OCI-LY1 (cell line): ENCODE measurements at regions not wholly inside any gene's neighbourhood (a gene's known extent, or its start where the extent isn't known, plus 50 kb on each side); places are given as distances from the start of the nearest gene placed in this dataset.

Experiments used
- H2AFZ ChIP-seq: fragments of 200-600 bp; sonication (generic), shearing (Covaris generic); 2 replicates; pipeline ENCODE4 v1.6.0; 2014; ENCODE audit warnings: antibody characterized with exemption, mild to moderate bottlenecking, low read length
- H3F3A ChIP-seq: fragments of 200-600 bp; sonication (generic), shearing (Covaris generic); 2 replicates; pipeline ENCODE4 v1.6.0; 2014; ENCODE audit warnings: mild to moderate bottlenecking, antibody characterized with exemption, low read length, moderate library complexity; ENCODE audit not compliant: insufficient read depth
- H3K27ac ChIP-seq: fragments of 200-600 bp; sonication (generic); 2 replicates; pipeline ENCODE4 v1.5.1; 2014; ENCODE audit warnings: low read length, mixed run types, mild to moderate bottlenecking, low read depth; ENCODE audit not compliant: poor library complexity, severe bottlenecking
- H3K27me3 ChIP-seq: fragments of 200-600 bp; sonication (generic); 2 replicates; pipeline ENCODE4 v1.6.0; 2014; ENCODE audit warnings: antibody characterized with exemption, mild to moderate bottlenecking, low read length, moderate library complexity; ENCODE audit not compliant: insufficient read depth
- H3K36me3 ChIP-seq: fragments of 200-600 bp; sonication (generic); 2 replicates; pipeline ENCODE4 v1.6.1; 2014; ENCODE audit warnings: mild to moderate bottlenecking, antibody characterized with exemption, low read length, moderate library complexity, mixed read lengths; ENCODE audit not compliant: insufficient read depth
- H3K4me1 ChIP-seq: fragments of 200-600 bp; sonication (generic); 2 replicates; pipeline ENCODE4 v1.5.1; 2014; ENCODE audit warnings: mild to moderate bottlenecking, low read length, moderate library complexity; ENCODE audit not compliant: insufficient read depth, severe bottlenecking
- H3K4me2 ChIP-seq: fragments of 200-600 bp; sonication (generic), shearing (Covaris generic); 2 replicates; pipeline ENCODE4 v1.6.1; 2014; ENCODE audit warnings: low read length
- H3K4me3 ChIP-seq: fragments of 200-600 bp; sonication (generic); 2 replicates; pipeline ENCODE4 v1.5.1; 2014; ENCODE audit warnings: low read length, low read depth, mild to moderate bottlenecking, mixed read lengths; ENCODE audit not compliant: poor library complexity, severe bottlenecking
- H3K79me2 ChIP-seq: fragments of 200-600 bp; shearing (Covaris generic); 2 replicates; pipeline ENCODE4 v1.6.1; 2016; ENCODE audit warnings: mixed run types, low read length, mixed read lengths; ENCODE audit not compliant: insufficient read depth
- H3K9ac ChIP-seq: fragments of 200-600 bp; sonication (generic), shearing (Covaris generic); 2 replicates; pipeline ENCODE4 v1.6.1; 2014; ENCODE audit warnings: mild to moderate bottlenecking, low read length, mixed read lengths
- H3K9me2 ChIP-seq: fragments of 200-600 bp; sonication (generic), shearing (Covaris generic); 2 replicates; pipeline ENCODE4 v1.6.1; 2014; ENCODE audit warnings: low read depth, mild to moderate bottlenecking, low read length, mixed read lengths
- H3K9me3 ChIP-seq: fragments of 200-600 bp; shearing (Covaris generic); 2 replicates; pipeline ENCODE4 v1.6.1; 2014; ENCODE audit warnings: low read length, mixed read lengths
- H4K20me1 ChIP-seq: fragments of 200-600 bp; sonication (generic), shearing (Covaris generic); 2 replicates; pipeline ENCODE4 v1.6.0; 2016; ENCODE audit warnings: mild to moderate bottlenecking, low read length; ENCODE audit not compliant: insufficient read depth
- EZH2 ChIP-seq: fragments of 200-600 bp; sonication (generic), shearing (Covaris generic); IDR thresholded peaks from 2 replicates; pipeline ENCODE4 v1.8.0; 2017; ENCODE audit warnings: borderline replicate concordance, mixed run types, mild to moderate bottlenecking, antibody characterized with exemption, low read length, moderate library complexity, mixed read lengths
- TF ChIP-seq, protein P1 (sequence below): fragments of 200-600 bp; sonication (generic), shearing (Covaris generic); IDR thresholded peaks from 2 replicates; pipeline ENCODE4 v1.5.1; 2017; ENCODE audit warnings: mild to moderate bottlenecking, antibody characterized with exemption, low read length, moderate library complexity, mixed read lengths

DNA sequence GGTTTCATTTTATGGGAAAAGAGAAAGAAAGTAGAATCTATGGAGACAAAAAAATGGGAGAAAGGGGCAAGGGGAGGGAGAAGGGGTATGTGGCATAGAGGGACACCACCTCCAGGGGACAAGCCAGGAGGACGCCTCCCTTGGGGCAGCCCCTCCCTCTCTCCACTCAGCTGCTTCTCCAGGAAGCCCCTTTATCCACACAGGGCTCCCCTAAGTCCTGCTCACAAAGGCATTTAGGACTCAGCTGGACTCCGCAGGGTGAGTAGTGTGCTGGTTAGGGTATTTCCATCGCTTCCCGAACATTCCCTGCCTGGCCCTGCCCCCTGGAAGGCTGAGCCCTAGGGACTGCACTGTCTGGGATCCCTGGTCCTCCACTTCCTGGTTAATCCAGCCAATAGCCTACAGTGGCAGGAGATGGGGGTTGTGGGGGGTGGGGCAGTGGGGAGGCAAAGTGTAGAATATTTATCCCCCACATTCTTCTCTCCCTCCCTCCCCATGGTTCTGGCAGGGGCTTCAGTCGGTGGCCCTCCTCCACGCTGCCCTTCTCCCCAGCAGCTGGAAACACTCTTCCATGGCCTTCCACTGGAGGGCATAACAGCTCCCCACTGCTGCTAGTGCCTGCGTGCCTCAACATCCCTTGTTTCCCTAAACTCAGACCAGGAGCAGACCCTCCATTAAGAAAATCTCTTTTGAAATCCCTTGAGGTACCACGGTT, 84.8 kb downstream of the SNX5 start:
- no peak overlapping the region for H3K4me2 ChIP-seq
- H3K27ac ChIP-seq: no peak overlapping the region
- H3K27me3 ChIP-seq: peaks cover 3% of the 10 kb centered on the region; the same call in 1 of the 2 replicates
- no peaks in the 10 kb centered on the region for H3K36me3 ChIP-seq
- no peaks in the 10 kb centered on the region for H3K9me3 ChIP-seq
- 0 out of 2 replicates have a peak, but pooled peaks cover 3% of the 10 kb centered on the region for H3F3A ChIP-seq
- no peak overlapping the region for H3K4me3 ChIP-seq
- no peaks in the 10 kb centered on the region for H3K9me2 ChIP-seq
- H2AFZ ChIP-seq: no peak overlapping the region
- TF ChIP-seq, protein P1, sequence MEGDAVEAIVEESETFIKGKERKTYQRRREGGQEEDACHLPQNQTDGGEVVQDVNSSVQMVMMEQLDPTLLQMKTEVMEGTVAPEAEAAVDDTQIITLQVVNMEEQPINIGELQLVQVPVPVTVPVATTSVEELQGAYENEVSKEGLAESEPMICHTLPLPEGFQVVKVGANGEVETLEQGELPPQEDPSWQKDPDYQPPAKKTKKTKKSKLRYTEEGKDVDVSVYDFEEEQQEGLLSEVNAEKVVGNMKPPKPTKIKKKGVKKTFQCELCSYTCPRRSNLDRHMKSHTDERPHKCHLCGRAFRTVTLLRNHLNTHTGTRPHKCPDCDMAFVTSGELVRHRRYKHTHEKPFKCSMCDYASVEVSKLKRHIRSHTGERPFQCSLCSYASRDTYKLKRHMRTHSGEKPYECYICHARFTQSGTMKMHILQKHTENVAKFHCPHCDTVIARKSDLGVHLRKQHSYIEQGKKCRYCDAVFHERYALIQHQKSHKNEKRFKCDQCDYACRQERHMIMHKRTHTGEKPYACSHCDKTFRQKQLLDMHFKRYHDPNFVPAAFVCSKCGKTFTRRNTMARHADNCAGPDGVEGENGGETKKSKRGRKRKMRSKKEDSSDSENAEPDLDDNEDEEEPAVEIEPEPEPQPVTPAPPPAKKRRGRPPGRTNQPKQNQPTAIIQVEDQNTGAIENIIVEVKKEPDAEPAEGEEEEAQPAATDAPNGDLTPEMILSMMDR: no peak
- TF ChIP-seq EZH2: no peak
- no peaks in the 10 kb centered on the region for H4K20me1 ChIP-seq
- H3K79me2 ChIP-seq: no peaks in the 10 kb centered on the region
- peaks cover 11% of the 10 kb centered on the region for H3K4me1 ChIP-seq
- H3K9ac ChIP-seq: no peak overlapping the region

GRCh38 chr20:17882834-17883591, 85.6 kb downstream of the SNX5 start:
- Histone ChIP-seq H3K4me1 (peaks cover 18% of the 10 kb centered on the region), H3K9ac (no peak overlapping the region), H2AFZ (no peak overlapping the region), H3K9me2 (no peaks in the 10 kb centered on the region), H3F3A (0 out of 2 replicates have a peak, but pooled peaks cover 3% of the 10 kb centered on the region), H4K20me1 (no peaks in the 10 kb centered on the region), H3K27me3 (peaks cover 3% of the 10 kb centered on the region; the same call in 1 of the 2 replicates), H3K36me3 (no peaks in the 10 kb centered on the region), H3K4me3 (no peak overlapping the region), H3K27ac (no peak overlapping the region), H3K4me2 (no peak overlapping the region), H3K9me3 (no peaks in the 10 kb centered on the region), H3K79me2 (no peaks in the 10 kb centered on the region)
- TF ChIP-seq, protein P1: no peak
- no peak for TF ChIP-seq EZH2

DNA sequence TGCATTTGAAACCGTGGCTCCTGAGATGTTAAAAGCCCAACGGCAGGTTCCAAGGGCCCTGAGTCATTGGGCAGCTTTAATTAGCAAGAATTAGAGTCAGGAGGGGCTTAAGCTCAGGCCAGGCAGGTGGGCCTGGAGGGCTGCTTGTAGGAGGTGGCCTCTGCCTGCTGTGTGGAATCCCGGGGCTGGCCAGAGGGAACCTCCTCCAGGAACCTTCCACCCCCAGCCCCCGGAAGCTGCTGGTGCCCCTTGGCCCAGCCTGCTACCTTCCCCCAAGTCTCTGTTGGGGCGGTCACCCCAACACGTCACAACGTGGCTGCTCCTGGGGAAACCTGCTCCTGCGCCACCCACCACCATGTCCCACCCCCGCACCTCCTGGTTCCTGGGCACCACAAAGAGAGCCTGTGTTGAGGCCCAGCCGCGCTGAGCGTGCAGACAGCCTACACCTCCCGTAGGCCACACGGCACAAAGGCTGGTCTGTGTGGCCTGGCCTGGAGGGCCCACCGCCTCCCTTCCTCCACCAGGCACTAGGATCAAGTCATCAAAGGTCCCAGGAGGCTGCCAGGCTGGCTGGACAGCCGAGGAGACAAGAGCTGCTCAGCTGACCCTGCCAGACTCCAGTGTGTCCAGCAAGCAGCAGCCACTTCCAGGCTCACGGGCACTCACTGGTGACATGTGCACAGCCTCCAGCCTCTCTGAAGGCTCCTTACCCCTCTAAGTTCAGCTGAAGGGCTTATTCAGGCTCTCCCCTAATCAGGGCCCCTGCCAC, 86.3 kb downstream of the SNX5 start:
- no peak overlapping the region for H3K27ac ChIP-seq
- peaks cover 18% of the 10 kb centered on the region for H3K4me1 ChIP-seq
- no peak overlapping the region for H2AFZ ChIP-seq

More for the DNA sequence above, 86.3 kb downstream of the SNX5 start:
- no peak for TF ChIP-seq EZH2
- TF ChIP-seq, protein P1: no peak
- Histone ChIP-seq H3K4me2 (no peak overlapping the region), H3K9me3 (no peaks in the 10 kb centered on the region), H3K27me3 (peaks cover 3% of the 10 kb centered on the region; the same call in 1 of the 2 replicates), H3K4me3 (no peak overlapping the region), H3K36me3 (no peaks in the 10 kb centered on the region), H3F3A (0 out of 2 replicates have a peak, but pooled peaks cover 3% of the 10 kb centered on the region), H4K20me1 (no peaks in the 10 kb centered on the region), H3K9ac (no peak overlapping the region), H3K9me2 (no peaks in the 10 kb centered on the region), H3K79me2 (no peaks in the 10 kb centered on the region)
